ENCODE measurements at regions not wholly inside any gene's neighbourhood (a gene's known extent, or its start where the extent isn't known, plus 50 kb on each side); places are given as distances from the start of the nearest gene placed in this dataset.

DNA sequence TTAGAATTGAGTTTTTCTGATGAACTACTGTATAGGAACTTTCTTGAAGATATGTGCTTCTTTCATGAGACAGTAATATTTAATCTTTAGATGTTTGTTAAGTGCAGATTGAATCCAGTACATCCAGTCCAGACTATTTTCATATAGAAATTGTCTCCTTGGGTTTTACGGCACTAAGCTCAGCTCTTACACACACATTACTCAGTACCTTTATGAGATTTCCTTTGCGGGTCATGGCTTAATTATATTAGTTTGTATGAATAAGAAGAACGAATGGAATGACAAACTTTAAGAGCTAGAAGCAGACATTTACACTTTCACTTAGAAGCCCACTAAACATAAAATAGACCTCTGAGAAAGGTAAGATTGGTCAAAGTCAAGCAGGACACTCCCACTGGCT lies 223.3 kb upstream of the THUMPD2 start:
- in situ Hi-C loops (cut with HindIII; ENCODE audit: low sequenced_read_pairs), result no loop called here
- TF ChIP-seq, protein P1, sequence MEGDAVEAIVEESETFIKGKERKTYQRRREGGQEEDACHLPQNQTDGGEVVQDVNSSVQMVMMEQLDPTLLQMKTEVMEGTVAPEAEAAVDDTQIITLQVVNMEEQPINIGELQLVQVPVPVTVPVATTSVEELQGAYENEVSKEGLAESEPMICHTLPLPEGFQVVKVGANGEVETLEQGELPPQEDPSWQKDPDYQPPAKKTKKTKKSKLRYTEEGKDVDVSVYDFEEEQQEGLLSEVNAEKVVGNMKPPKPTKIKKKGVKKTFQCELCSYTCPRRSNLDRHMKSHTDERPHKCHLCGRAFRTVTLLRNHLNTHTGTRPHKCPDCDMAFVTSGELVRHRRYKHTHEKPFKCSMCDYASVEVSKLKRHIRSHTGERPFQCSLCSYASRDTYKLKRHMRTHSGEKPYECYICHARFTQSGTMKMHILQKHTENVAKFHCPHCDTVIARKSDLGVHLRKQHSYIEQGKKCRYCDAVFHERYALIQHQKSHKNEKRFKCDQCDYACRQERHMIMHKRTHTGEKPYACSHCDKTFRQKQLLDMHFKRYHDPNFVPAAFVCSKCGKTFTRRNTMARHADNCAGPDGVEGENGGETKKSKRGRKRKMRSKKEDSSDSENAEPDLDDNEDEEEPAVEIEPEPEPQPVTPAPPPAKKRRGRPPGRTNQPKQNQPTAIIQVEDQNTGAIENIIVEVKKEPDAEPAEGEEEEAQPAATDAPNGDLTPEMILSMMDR (IDR thresholded peaks at IDR 0.05; ENCODE audit: low read depth, low read length, missing control alignments), result no peak
- DNase-seq (ENCODE audit: low read depth), result no peak
- no peak overlapping the region for H3K4me3 ChIP-seq (ENCODE audit: low read depth, low read length)

DNA sequence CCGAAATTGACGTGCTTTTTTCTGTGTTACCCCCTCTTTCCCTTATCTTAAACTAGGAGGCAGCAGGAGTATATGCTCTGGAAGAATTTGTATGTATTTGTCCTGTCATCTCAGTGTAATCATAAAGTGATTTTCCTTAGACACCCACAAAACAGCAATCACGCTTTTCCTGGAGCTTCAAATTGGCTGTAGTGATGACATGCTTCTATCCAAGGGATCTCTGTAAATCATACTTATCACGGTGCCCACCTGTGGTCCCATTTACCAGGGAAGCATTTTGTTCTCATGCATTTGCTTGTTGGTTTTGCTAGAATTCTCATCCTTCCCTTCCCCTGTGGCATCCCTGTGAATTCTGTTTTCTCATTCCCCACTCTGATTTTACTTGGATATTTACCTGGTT lies 220.8 kb upstream of the THUMPD2 start:
- no peak overlapping the region for H3K4me3 ChIP-seq (ENCODE audit: low read depth, low read length)
- DNase-seq (ENCODE audit: low read depth), result no peak
- in situ Hi-C loops (cut with HindIII; ENCODE audit: low sequenced_read_pairs), result no loop called here
- TF ChIP-seq, protein P1 (IDR thresholded peaks at IDR 0.05; ENCODE audit: low read depth, low read length, missing control alignments), result no peak

DNA sequence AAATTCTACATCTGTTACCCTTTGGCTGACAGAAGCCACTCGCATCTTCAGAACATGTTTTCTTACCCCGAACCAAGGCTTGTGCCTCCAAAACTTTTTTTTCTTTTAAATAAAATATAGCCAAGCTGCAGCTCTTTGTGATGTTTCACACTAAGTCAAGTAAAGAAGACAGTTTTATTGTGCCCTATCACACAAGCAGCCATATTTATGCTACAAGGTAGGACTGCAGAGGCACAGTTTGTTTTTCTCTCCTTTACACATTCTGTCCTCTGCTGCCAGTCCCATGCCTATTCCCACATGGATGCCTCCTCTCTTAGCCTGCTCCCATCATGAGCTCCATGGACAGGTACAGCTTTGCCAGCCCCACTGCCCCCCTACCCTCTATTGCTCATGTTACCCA lies 219.6 kb upstream of the THUMPD2 start:
- DNase-seq (ENCODE audit: low read depth), result no peak
- in situ Hi-C loops (cut with HindIII; ENCODE audit: low sequenced_read_pairs), result no loop called here
- H3K4me3 ChIP-seq (ENCODE audit: low read depth, low read length), result no peak overlapping the region
- TF ChIP-seq, protein P1 (IDR thresholded peaks at IDR 0.05; ENCODE audit: low read depth, low read length, missing control alignments), result no peak

DNA sequence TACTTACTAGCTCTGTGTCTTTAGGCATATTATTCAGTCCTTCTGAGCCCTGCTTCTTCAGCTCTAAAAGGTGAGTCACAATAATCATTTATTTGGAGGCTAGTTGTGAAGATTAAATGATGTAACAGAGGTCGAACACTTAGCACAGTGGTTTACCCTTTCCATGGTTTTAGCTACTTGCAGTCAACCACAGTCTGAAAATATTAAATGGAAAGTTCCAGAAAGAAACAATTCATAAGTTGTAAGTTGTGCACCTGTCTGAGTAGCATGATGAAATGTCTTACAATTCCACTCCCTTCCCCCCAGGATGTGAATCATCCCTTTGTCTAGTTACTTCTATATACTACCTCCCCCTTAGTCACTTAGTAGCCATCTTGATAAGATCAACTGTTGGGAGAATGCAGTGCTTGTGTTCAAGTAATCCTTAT lies 217.6 kb upstream of the THUMPD2 start:
- DNase-seq (ENCODE audit: low read depth), result peak; percentile 29
- in situ Hi-C loops (cut with HindIII; ENCODE audit: low sequenced_read_pairs), result no loop called here
- TF ChIP-seq, protein P1 (IDR thresholded peaks at IDR 0.05; ENCODE audit: low read depth, low read length, missing control alignments), result no peak
- no peak overlapping the region for H3K4me3 ChIP-seq (ENCODE audit: low read depth, low read length)

DNA sequence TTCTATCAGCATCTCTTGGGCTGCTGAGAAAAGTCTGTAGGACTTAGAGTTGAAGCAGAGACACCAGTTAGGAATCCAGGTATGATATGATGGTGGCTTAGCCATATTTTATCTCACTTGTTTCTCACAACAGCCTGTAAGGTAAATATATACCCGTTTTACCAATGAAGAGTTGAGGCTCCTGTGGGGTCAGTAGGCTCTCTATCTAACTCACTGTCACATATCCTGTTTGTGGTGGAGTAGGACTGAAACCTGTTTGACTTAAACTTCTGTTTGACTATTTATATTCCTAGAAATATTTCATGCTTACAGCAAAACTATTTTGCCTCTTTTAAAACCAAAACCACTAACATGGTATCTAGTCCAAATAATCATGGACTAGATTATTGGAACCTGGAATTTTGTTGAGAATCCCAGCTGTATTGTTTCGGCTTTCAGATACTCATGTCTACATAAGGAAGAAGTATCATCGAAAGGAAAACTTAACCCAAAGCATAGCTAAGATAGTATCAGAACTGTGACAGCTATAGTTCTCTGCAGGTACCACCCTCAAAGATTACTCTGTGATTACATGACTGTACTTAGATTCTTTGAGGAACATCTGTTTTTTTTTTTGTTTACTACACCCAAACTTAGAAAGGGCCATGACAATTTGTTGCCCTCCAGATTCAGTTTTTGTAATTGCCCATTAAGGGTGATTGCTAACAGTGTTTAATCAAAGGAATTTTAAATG lies 216.1 kb upstream of the THUMPD2 start:
- in situ Hi-C loops (cut with HindIII; ENCODE audit: low sequenced_read_pairs), result no loop called here
- DNase-seq (ENCODE audit: low read depth), result no peak
- H3K4me3 ChIP-seq (ENCODE audit: low read depth, low read length), result no peak overlapping the region
- TF ChIP-seq, protein P1 (IDR thresholded peaks at IDR 0.05; ENCODE audit: low read depth, low read length, missing control alignments), result no peak

DNA sequence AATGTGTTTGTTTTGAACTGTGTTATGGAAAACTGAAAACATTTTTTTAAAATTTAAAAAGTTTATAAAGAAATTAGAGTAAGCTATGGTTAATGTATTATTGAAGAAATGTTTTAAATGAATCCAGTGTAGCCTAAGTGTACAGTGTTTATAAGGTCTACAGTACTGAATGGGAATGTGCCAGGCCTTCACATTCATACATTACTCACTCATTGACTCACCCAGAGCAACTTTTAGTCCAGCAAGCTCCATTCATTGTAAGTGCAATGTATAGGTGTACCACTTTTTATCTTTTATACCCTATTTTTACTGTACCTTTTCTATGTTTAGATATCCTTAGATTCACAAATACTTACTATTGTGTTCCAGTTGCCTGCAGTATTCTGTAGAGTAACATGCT lies 215.1 kb upstream of the THUMPD2 start:
- H3K4me3 ChIP-seq (ENCODE audit: low read depth, low read length), result no peak overlapping the region
- in situ Hi-C loops (cut with HindIII; ENCODE audit: low sequenced_read_pairs), result no loop called here
- DNase-seq (ENCODE audit: low read depth), result peak; percentile 49
- TF ChIP-seq, protein P1 (IDR thresholded peaks at IDR 0.05; ENCODE audit: low read depth, low read length, missing control alignments), result no peak
